Esophagus squamous epithelium (tissue), 4 donors: ENCODE measurements at regions not wholly inside any gene's neighbourhood (a gene's known extent, or its start where the extent isn't known, plus 50 kb on each side); places are given as distances from the start of the nearest gene placed in this dataset.

Source experiments
- CTCF ChIP-seq, 6 experiments: fragments of 450-650 bp in 4 of 6; fragments of 200-600 bp in 2 of 6; sonication (generic) in 2 of 6; IDR thresholded peaks; one replicate each; pipeline ENCODE4 v1.5.1; 2016 to 2019; ENCODE audit warnings: antibody characterized with exemption in 6 of 6, mild to moderate bottlenecking in 4 of 6, moderate library complexity in 4 of 6
- POLR2A ChIP-seq, 4 donors: fragments of 450-650 bp; IDR thresholded peaks; one replicate each; pipeline ENCODE4 v1.6.1; 2017; ENCODE audit warnings: antibody characterized with exemption in 4 of 4, mild to moderate bottlenecking in 4 of 4, moderate library complexity in 3 of 4

DNA sequence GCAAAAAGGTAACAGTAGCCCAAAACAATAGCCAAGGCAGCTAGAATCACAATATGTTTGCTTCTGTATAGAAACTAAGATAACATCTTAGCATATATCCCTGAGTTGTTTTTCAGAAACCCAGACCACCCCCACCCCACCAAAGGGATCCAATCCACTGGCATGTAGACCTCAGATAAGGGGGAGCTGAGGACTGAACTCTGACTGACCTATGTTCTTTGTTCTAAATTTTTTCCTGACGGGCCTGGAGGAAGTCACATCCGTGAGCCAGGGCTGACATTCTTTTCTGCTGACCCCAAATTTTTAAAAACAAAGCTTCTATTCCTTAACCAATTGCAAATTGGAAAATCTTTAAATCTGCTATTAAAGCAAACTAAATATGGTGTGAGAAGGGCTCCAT, 493.9 kb upstream of the IGFBP3 start:
- TF ChIP-seq CTCF (IDR thresholded peaks at IDR 0.05) (no peak), POLR2A (IDR thresholded peaks at IDR 0.05) (no peak)
